Neural cell (in vitro differentiated cells): ENCODE measurements at regions not wholly inside any gene's neighbourhood (a gene's known extent, or its start where the extent isn't known, plus 50 kb on each side); places are given as distances from the start of the nearest gene placed in this dataset.

ENCODE experiments used
- H2AFZ ChIP-seq: fragments of 200-600, 300-800 bp; sonication (generic), shearing (Covaris generic); 2 replicates; pipeline ENCODE4 v1.6.0; 2014; ENCODE audit warnings: low read depth, mild to moderate bottlenecking, antibody characterized with exemption, low read length, moderate library complexity
- H3F3A ChIP-seq: fragments of 200-600 bp; shearing (Covaris generic); 2 replicates; pipeline ENCODE4 v1.6.1; 2016; ENCODE audit warnings: mild to moderate bottlenecking, moderate library complexity, mixed read lengths, antibody characterized with exemption, low read length; ENCODE audit not compliant: insufficient read depth, poor library complexity, severe bottlenecking
- H3K27ac ChIP-seq: fragments of 200-600, 300-800 bp; sonication (generic), shearing (Covaris generic); 2 replicates; pipeline ENCODE4 v1.5.1; 2014; ENCODE audit warnings: mild to moderate bottlenecking, low read length, moderate library complexity
- H3K27me3 ChIP-seq: fragments of 300-800, 200-600 bp; sonication (generic), shearing (Covaris generic); 2 replicates; pipeline ENCODE4 v1.6.0; 2014; ENCODE audit warnings: mild to moderate bottlenecking, low read depth, low read length, moderate library complexity; ENCODE audit not compliant: insufficient read depth
- H3K36me3 ChIP-seq: fragments of 300-800, 200-600 bp; sonication (generic), shearing (Covaris generic); 2 replicates; pipeline ENCODE4 v1.5.1; 2014; ENCODE audit warnings: mild to moderate bottlenecking, antibody characterized with exemption, low read length, moderate library complexity; ENCODE audit not compliant: insufficient read depth
- H3K4me2 ChIP-seq: fragments of 300-800, 200-600 bp; sonication (generic), shearing (Covaris generic); 2 replicates; pipeline ENCODE4 v1.6.0; 2014; ENCODE audit warnings: mild to moderate bottlenecking, low read length
- H3K4me3 ChIP-seq: fragments of 300-800, 200-600 bp; sonication (generic), shearing (Covaris generic); 2 replicates; pipeline ENCODE4 v1.5.1; 2014; ENCODE audit warnings: mild to moderate bottlenecking, low read length, moderate library complexity
- H3K79me2 ChIP-seq: fragments of 200-600 bp; shearing (Covaris generic); replicated peaks from 2 replicates; pipeline ENCODE4 v1.6.0; 2014; ENCODE audit warnings: mild to moderate bottlenecking, low read length, moderate library complexity; ENCODE audit not compliant: insufficient read depth
- H3K9ac ChIP-seq: fragments of 300-800, 200-600 bp; sonication (generic), shearing (Covaris generic); 2 replicates; pipeline ENCODE4 v1.6.1; 2016; ENCODE audit warnings: mild to moderate bottlenecking, low read length, mixed read lengths
- H3K9me2 ChIP-seq: fragments of 200-600 bp; shearing (Covaris generic); 2 replicates; pipeline ENCODE4 v1.6.1; 2016; ENCODE audit warnings: mild to moderate bottlenecking, low read length, mixed read lengths; ENCODE audit not compliant: insufficient read depth
- H3K9me3 ChIP-seq: fragments of 200-600, 300-800 bp; sonication (generic), shearing (Covaris generic); 2 replicates; pipeline ENCODE4 v1.6.1; 2016; ENCODE audit warnings: mild to moderate bottlenecking, mixed run types, low read length, moderate library complexity, mixed read lengths
- H4K20me1 ChIP-seq: fragments of 200-600 bp; shearing (Covaris generic); 2 replicates; pipeline ENCODE4 v1.6.1; 2016; ENCODE audit warnings: mild to moderate bottlenecking, mixed run types; ENCODE audit not compliant: insufficient read depth
- EP300 ChIP-seq: fragments of 450-650 bp; conservative IDR thresholded peaks from 2 replicates; pipeline ENCODE4 v1.6.1; 2014; ENCODE audit warnings: antibody characterized with exemption, mild to moderate bottlenecking, moderate library complexity; ENCODE audit not compliant: poor library complexity, severe bottlenecking
- EZH2 ChIP-seq: fragments of 200-600, 300-800 bp; shearing (Covaris generic), sonication (generic); IDR thresholded peaks from 2 replicates; pipeline ENCODE4 v1.6.1; 2014; ENCODE audit warnings: antibody characterized with exemption, low read length, borderline replicate concordance, mild to moderate bottlenecking; ENCODE audit not compliant: insufficient read depth, poor library complexity, severe bottlenecking
- MXI1 ChIP-seq: fragments of 450-650 bp; conservative IDR thresholded peaks from 2 replicates; pipeline ENCODE4 v1.6.1; 2014; ENCODE audit warnings: antibody characterized with exemption, mild to moderate bottlenecking; ENCODE audit not compliant: poor library complexity, severe bottlenecking
- POLR2AphosphoS5 ChIP-seq: IDR thresholded peaks from 2 replicates; pipeline ENCODE4 v1.6.1; 2012
- RAD21 ChIP-seq: fragments of 450-650 bp; conservative IDR thresholded peaks from 2 replicates; pipeline ENCODE4 v1.6.1; 2014; ENCODE audit warnings: antibody characterized with exemption, mild to moderate bottlenecking, moderate library complexity
- SMC3 ChIP-seq: fragments of 450-650 bp; conservative IDR thresholded peaks from 2 replicates; pipeline ENCODE4 v1.6.1; 2014; ENCODE audit warnings: antibody characterized with exemption, mild to moderate bottlenecking, moderate library complexity; ENCODE audit not compliant: poor library complexity
- TAF1 ChIP-seq: IDR thresholded peaks from 2 replicates; pipeline ENCODE4 v1.6.1; 2012; ENCODE audit warnings: low read depth
- TF ChIP-seq, protein P1 (sequence below): IDR thresholded peaks from 2 replicates; pipeline ENCODE4 v1.6.1; 2012; ENCODE audit warnings: borderline replicate concordance
- TF ChIP-seq, protein P2 (sequence below): fragments of 450-650 bp; IDR thresholded peaks from 2 replicates; pipeline ENCODE4 v1.5.1; 2014; ENCODE audit warnings: antibody characterized with exemption, mild to moderate bottlenecking, moderate library complexity; ENCODE audit not compliant: poor library complexity, severe bottlenecking

DNA sequence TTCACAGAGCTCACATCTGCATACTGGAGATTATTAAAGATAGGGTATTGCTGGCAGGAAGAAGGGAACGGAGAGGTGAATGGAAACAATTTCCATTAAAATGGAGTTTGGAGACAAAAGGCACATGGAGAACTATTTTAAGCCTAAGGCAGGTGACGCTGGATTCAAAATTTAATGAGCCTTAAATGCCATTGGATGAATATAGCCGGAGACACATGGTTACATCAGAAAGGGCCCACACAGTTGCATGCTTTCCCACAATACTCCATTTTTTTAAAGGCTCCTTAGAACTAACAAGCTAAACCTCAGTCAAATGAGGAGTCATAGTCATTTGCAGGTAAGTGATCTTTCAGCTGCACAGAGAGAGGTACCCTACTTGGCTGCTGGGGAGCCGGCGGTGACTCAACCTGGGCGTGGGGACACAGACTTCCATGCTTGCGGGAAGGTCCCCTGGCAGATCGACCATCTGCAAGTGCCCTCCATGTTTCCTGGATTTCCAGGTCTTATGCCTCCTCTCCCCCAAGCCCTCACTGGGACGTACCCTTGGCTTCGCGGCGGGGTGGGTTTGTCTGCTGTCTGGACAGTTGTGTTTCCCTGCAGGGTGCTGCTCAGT, 259.2 kb downstream of the CBLN1 start:
- H3K36me3 ChIP-seq = no peaks in the 10 kb centered on the region
- H3K27ac ChIP-seq = no peak overlapping the region
- no peak overlapping the region for H3K9ac ChIP-seq
- H3K9me2 ChIP-seq = no peaks in the 10 kb centered on the region
- H3K4me2 ChIP-seq = no peak overlapping the region
- no peak overlapping the region for H2AFZ ChIP-seq
- no peak overlapping the region for H3K4me3 ChIP-seq
- no peaks in the 10 kb centered on the region for H3K9me3 ChIP-seq
- no peaks in the 10 kb centered on the region for H3K27me3 ChIP-seq
- no peaks in the 10 kb centered on the region for H4K20me1 ChIP-seq
- no peaks in the 10 kb centered on the region for H3F3A ChIP-seq
- H3K79me2 ChIP-seq = no peaks in the 10 kb centered on the region
- TF ChIP-seq RAD21 (no peak), MXI1 (no peak), SMC3 (no peak), EP300 (no peak), POLR2AphosphoS5 (no peak), TAF1 (no peak), EZH2 (no peak)
- TF ChIP-seq, protein P1, sequence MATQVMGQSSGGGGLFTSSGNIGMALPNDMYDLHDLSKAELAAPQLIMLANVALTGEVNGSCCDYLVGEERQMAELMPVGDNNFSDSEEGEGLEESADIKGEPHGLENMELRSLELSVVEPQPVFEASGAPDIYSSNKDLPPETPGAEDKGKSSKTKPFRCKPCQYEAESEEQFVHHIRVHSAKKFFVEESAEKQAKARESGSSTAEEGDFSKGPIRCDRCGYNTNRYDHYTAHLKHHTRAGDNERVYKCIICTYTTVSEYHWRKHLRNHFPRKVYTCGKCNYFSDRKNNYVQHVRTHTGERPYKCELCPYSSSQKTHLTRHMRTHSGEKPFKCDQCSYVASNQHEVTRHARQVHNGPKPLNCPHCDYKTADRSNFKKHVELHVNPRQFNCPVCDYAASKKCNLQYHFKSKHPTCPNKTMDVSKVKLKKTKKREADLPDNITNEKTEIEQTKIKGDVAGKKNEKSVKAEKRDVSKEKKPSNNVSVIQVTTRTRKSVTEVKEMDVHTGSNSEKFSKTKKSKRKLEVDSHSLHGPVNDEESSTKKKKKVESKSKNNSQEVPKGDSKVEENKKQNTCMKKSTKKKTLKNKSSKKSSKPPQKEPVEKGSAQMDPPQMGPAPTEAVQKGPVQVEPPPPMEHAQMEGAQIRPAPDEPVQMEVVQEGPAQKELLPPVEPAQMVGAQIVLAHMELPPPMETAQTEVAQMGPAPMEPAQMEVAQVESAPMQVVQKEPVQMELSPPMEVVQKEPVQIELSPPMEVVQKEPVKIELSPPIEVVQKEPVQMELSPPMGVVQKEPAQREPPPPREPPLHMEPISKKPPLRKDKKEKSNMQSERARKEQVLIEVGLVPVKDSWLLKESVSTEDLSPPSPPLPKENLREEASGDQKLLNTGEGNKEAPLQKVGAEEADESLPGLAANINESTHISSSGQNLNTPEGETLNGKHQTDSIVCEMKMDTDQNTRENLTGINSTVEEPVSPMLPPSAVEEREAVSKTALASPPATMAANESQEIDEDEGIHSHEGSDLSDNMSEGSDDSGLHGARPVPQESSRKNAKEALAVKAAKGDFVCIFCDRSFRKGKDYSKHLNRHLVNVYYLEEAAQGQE = no peak
- TF ChIP-seq, protein P2, sequence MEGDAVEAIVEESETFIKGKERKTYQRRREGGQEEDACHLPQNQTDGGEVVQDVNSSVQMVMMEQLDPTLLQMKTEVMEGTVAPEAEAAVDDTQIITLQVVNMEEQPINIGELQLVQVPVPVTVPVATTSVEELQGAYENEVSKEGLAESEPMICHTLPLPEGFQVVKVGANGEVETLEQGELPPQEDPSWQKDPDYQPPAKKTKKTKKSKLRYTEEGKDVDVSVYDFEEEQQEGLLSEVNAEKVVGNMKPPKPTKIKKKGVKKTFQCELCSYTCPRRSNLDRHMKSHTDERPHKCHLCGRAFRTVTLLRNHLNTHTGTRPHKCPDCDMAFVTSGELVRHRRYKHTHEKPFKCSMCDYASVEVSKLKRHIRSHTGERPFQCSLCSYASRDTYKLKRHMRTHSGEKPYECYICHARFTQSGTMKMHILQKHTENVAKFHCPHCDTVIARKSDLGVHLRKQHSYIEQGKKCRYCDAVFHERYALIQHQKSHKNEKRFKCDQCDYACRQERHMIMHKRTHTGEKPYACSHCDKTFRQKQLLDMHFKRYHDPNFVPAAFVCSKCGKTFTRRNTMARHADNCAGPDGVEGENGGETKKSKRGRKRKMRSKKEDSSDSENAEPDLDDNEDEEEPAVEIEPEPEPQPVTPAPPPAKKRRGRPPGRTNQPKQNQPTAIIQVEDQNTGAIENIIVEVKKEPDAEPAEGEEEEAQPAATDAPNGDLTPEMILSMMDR = no peak

DNA sequence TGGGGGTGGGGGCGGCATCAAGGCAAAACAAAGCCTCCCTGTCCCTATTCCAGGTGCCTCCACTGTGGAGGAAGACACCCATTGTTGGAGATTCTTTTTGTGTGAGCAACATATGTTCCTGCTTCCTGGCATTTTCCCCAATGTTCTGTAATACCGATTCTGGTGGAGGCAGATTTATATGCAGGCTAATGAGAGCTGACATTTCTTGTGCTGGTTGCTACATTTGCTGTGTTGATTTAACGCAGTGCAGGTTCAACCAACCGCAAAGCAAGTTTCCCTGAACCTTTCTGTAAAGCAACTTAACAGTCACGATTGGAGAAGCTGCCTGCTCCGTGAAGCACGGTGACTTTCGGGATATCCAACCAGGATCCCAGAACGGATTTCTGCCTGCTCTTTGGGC, 260.5 kb downstream of the CBLN1 start:
- Histone ChIP-seq H3K4me2 (no peak overlapping the region), H3K9me3 (no peaks in the 10 kb centered on the region), H3K36me3 (no peaks in the 10 kb centered on the region), H4K20me1 (no peaks in the 10 kb centered on the region), H2AFZ (no peak overlapping the region), H3K4me3 (no peak overlapping the region), H3K9ac (no peak overlapping the region), H3K27ac (no peak overlapping the region), H3K9me2 (no peaks in the 10 kb centered on the region), H3K79me2 (no peaks in the 10 kb centered on the region), H3F3A (no peaks in the 10 kb centered on the region), H3K27me3 (no peaks in the 10 kb centered on the region)
- TF ChIP-seq POLR2AphosphoS5 (no peak), EZH2 (no peak), RAD21 (no peak), SMC3 (no peak), MXI1 (no peak), TAF1 (no peak), EP300 (no peak)
- TF ChIP-seq, protein P1 = no peak
- TF ChIP-seq, protein P2 = no peak
